ENCODE measurements at regions not wholly inside any gene's neighbourhood (a gene's known extent, or its start where the extent isn't known, plus 50 kb on each side); places are given as distances from the start of the nearest gene placed in this dataset.

- Histone ChIP-seq H3K4me3 (ENCODE audit: low read depth in 2 of 2, low read length in 2 of 2) (no peak overlapping the region), H3K36me3 (ENCODE audit: control insufficient read depth, insufficient read depth, low read length) (no peaks in the 10 kb centered on the region), H3K9me3 (ENCODE audit: control insufficient read depth, insufficient read depth, low read depth, low read length) (no peaks in the 10 kb centered on the region), H3K27ac (ENCODE audit: low read length) (no peak overlapping the region), H3K27me3 (ENCODE audit: control insufficient read depth, insufficient read depth, low read length) (peaks cover 3% of the 10 kb centered on the region; the same call in 1 of the 2 replicates), H3K4me1 (ENCODE audit: control insufficient read depth, insufficient read depth, low read length) (no peaks in the 10 kb centered on the region)
- in situ Hi-C loops (cut with HindIII; ENCODE audit: low pct_unique_long_range_greater_than_20kb, low sequenced_read_pairs) (no loop called here), intact Hi-C loops (cut with micrococcal nuclease; ENCODE audit: unreplicated experiment) (no loop called here)
- ATAC-seq: no peak
- TF ChIP-seq SIN3A (IDR thresholded peaks at IDR 0.05; ENCODE audit: borderline replicate concordance, insufficient read depth, low read depth, low read length) (no peak), TCF7L2 (IDR thresholded peaks at IDR 0.05; ENCODE audit: low read depth, low read length) (no peak), CTCF (IDR thresholded peaks at IDR 0.05) (no peak), REST (IDR thresholded peaks at IDR 0.05; ENCODE audit: insufficient read depth in 1 of 2, low read depth in 2 of 2, low read length in 1 of 2) (no peak), POLR2AphosphoS5 (IDR thresholded peaks at IDR 0.05; ENCODE audit: low read depth, low read length) (no peak)
- CTCF ChIA-PET: no interaction called here
- no TSS peak for BruUV-seq (replicated peaks)
- POLR2A ChIA-PET: no interaction called here
- DNase-seq (ENCODE audit: low read depth, low spot score): no peak
Measured at GRCh38 chr12:3974883-3975282, 101.7 kb upstream of the PARP11 start.

GRCh38 chr12:3973973-3974644 is 100.9 kb upstream of the PARP11 start:
- Histone ChIP-seq H3K4me3 (ENCODE audit: low read depth in 2 of 2, low read length in 2 of 2) (no peak overlapping the region), H3K27me3 (ENCODE audit: control insufficient read depth, insufficient read depth, low read length) (peaks cover 3% of the 10 kb centered on the region; the same call in 1 of the 2 replicates), H3K27ac (ENCODE audit: low read length) (no peak overlapping the region), H3K4me1 (ENCODE audit: control insufficient read depth, insufficient read depth, low read length) (no peaks in the 10 kb centered on the region), H3K9me3 (ENCODE audit: control insufficient read depth, insufficient read depth, low read depth, low read length) (no peaks in the 10 kb centered on the region), H3K36me3 (ENCODE audit: control insufficient read depth, insufficient read depth, low read length) (no peaks in the 10 kb centered on the region)
- no peak for ATAC-seq
- intact Hi-C loops (cut with micrococcal nuclease; ENCODE audit: unreplicated experiment): no loop called here
- BruUV-seq (replicated peaks): no TSS peak
- in situ Hi-C loops (cut with HindIII; ENCODE audit: low pct_unique_long_range_greater_than_20kb, low sequenced_read_pairs): no loop called here
- no peak for TF ChIP-seq SIN3A (IDR thresholded peaks at IDR 0.05; ENCODE audit: borderline replicate concordance, insufficient read depth, low read depth, low read length)
- TF ChIP-seq CTCF (IDR thresholded peaks at IDR 0.05): no peak
- TF ChIP-seq TCF7L2 (IDR thresholded peaks at IDR 0.05; ENCODE audit: low read depth, low read length): no peak
- TF ChIP-seq REST (IDR thresholded peaks at IDR 0.05; ENCODE audit: insufficient read depth in 1 of 2, low read depth in 2 of 2, low read length in 1 of 2): no peak
- TF ChIP-seq POLR2AphosphoS5 (IDR thresholded peaks at IDR 0.05; ENCODE audit: low read depth, low read length): no peak
- CTCF ChIA-PET: no interaction called here
- POLR2A ChIA-PET: no interaction called here
- DNase-seq (ENCODE audit: low read depth, low spot score): no peak
